Right kidney (tissue), 1 donor: ENCODE measurements at regions not wholly inside any gene's neighbourhood (a gene's known extent, or its start where the extent isn't known, plus 50 kb on each side); places are given as distances from the start of the nearest gene placed in this dataset.
"Not testable (repeated sequence)": the region's sequence is repeated elsewhere in the genome, so short reads cannot be mapped to it uniquely, and the experiment has no call there.

Experiments used
- DNase-seq: peaks from one replicate; pipeline ENCODE4 v3.0.0-alpha.2; 2016

GRCh38 chr6:139981066-139981624 is 606.7 kb upstream of the CITED2 start:
- no peak for DNase-seq

- DNase-seq, result not testable (repeated sequence)
Measured at GRCh38 chr6:139980631-139981030, 606.2 kb upstream of the CITED2 start.

- DNase-seq, result no peak
Measured at GRCh38 chr6:139979021-139979725, 604.7 kb upstream of the CITED2 start.

DNA sequence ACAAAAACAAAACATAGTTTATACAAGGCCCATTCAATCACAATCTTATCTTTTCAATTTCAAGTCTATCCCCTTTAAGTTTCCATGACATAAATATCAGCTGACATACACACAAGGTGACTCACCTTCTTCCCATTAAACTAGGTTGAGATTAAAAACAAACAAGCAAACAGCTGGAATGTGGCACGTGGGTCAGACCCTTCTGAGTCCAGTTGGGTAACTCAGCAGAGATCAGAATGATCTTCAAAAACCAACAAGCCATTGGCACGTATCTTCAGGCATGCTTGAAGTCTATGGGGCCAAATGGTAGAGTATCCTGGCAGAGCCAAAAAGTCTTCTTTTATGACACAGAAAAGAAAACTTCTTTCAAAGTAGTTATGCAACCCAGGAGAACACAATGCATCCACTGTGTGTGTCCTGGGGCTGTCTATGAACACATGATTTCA is 603.5 kb upstream of the CITED2 start:
- DNase-seq, result no peak

- DNase-seq, result no peak
Measured at GRCh38 chr6:139973669-139974344, 599.4 kb upstream of the CITED2 start.

GRCh38 chr6:139972116-139972515 is 597.7 kb upstream of the CITED2 start:
- DNase-seq, result no peak

- no peak for DNase-seq
Measured at GRCh38 chr6:139970591-139970991, 596.1 kb upstream of the CITED2 start.

DNA sequence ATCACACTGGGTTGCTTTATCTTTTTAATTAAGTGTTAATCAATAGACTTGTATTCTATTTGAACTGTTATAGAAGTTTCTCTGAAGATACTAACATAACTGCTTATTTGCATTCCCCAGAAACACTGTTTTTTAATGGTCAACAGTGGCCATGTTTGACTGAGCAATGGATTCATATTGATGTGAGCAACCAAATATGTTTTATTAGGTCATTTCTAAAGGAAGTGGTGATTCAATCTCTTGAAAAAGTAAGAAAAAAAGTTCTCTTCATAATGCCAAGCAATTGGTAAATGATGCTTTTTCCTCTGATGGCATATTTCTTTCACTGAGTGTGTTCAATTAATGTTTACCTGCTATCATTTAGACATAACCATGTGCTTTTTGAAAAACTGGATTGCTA is 593.0 kb upstream of the CITED2 start:
- DNase-seq, result no peak

DNA sequence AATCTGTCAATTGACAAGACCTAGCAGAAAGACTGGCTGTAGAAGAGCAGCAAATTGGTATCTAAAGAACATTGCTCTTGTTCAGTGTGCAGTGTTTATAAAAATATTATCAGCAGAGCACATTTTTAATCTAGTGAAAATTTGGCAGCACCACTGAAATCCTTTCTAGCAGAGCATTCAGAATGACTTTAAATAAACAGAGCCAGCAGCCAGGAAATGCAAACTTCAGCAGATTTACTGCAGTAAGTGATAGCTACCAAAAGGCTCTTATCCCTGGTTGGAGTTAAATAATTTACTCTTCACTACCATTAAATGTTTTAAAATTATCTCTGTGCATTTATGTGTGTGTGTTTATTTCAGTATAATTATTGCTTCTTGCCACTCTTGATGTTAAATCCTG is 590.9 kb upstream of the CITED2 start:
- no peak for DNase-seq

GRCh38 chr6:139964737-139965136 is 590.3 kb upstream of the CITED2 start:
- no peak for DNase-seq

DNA sequence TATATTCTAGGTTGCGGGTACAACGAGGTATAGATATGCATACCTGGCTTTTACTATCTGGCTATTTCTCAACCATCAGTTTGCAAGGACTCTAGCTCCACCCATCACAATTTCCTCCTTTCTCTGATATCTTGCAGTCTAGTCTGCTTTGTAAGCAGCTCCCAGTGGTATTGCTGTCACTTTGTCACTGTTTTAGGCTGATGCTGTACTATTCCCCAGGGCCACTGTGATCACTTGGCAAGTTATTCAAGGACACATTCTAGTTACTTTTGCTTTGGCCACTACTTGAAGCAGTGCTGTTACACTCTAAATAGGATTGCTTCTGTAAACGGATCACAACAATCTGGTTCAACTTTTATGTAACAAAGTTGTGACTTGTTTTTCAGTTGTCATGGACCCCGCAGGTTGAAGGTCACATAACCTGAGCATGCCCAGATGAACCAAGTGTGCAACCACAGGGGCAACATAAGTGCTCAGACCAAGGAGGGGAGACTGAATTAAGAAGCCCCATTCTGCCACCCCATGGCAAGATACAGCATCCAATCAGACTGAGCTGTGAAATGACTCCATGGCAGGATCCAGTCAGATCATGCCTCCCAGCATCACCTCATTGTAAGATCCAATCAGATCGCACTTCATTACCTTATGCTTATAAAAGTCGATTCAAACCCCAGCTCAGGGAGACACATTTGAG is 588.4 kb upstream of the CITED2 start:
- DNase-seq, result no peak

DNA sequence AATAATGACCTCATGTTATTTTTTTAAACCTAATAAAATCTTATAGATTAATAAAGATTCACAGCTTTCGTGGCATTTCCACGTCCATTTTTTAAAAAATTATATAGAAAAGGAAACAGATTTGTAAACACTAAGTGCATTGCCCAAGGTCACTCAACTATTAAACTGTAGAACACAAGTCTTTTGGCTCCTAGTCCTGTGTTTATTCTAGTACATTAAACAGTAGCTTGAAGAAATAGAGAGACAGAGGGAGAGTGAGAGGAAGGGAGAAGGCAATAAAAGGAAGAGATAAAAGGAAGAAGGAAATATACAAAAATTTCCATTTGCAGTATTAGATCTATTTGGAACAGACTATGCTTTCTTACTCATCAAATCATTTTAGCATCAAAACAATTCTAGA is 586.7 kb upstream of the CITED2 start:
- no peak for DNase-seq

DNA sequence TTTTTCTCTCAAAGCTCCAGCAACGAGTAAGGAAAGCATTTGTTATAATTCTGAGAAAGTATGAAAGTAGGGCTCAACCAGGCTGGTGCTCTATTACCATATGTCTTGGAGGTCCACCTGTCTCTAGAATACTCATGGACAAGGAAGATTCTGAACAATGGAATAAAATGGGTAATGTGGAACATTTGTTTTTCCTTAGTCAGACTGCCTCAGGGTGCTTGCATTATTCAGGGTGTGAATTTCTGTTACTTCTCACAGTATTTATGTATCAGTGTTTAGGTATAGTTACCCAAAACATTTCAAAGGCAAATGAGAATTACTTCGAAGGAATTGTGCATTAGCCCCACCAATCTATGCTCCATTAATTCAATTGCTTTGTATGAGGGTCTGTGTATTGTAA is 586.2 kb upstream of the CITED2 start:
- DNase-seq, result no peak

GRCh38 chr6:139955366-139956155 is 581.1 kb upstream of the CITED2 start:
- DNase-seq, result no peak

DNA sequence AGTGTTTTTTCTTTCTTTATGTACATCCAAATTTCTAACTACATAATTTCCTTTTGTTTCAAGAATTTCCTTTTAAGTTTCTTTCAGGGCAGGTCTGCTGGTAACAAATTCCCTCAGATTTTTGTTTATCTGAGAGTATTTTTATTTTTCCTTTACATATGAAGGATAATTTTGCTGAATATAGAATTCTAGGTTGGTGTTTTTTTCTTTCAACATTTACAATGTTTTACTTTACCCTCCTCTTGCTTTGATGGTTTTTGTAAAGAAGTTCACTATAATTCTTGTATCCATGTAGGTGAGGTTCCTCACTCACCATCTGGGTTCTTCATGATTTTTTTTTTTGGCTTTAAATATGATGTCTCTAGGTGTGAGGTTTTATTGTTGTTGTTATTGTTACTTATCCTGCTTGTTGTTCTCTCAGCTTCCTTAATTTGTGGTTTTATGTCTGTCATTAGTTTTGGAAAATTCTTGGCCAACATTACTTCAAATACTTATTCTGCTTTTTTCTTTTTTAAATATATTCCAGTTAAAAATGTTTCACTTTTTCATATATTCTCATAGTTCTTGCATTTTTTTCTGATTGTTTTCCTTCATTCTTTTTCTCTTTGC is 580.1 kb upstream of the CITED2 start:
- no peak for DNase-seq

- not testable (repeated sequence) for DNase-seq
Measured at GRCh38 chr6:139953780-139954179, 579.3 kb upstream of the CITED2 start.

DNA sequence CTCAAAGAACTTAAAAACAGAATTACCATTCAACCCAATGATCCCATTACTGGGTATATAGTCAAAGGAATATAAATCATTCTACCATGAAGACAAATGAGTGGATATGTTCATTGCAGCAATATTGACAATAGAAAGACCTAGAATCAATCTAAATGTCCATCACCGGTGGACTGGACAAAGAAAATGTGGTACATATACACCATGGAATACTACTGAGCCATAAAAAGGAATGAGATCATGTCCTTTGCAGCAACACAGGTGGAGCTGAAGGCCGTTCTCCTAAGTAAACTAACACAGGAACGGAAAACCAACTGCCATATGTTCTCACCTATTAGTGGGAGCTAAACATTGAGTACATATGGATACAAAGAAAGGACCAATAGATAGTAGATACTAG is 576.7 kb upstream of the CITED2 start:
- DNase-seq, result no peak

GRCh38 chr6:139944976-139945375 is 570.5 kb upstream of the CITED2 start:
- DNase-seq, result no peak

GRCh38 chr6:139944131-139944530 is 569.7 kb upstream of the CITED2 start:
- DNase-seq, result no peak

DNA sequence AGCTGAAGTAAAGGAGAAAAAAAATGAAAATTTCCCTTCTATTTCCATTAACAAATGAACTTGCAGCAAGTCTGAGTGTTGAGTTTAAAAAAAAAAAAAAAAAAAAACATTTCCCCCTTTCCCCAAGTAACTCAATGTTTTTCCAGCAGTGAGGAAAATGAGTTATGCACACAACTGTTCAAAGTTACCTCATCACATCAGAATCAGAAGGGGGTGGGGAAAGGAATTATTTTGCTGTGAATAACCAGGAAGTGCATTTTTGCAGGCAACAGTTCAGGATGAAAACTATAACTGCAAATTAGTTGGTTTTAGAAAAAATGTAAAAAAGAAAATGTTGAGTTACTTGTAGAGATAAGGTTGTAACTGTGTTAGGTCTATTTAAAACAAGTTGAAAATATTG is 568.9 kb upstream of the CITED2 start:
- no peak for DNase-seq

- DNase-seq, result no peak
Measured at GRCh38 chr6:139942331-139942730, 567.9 kb upstream of the CITED2 start.

DNA sequence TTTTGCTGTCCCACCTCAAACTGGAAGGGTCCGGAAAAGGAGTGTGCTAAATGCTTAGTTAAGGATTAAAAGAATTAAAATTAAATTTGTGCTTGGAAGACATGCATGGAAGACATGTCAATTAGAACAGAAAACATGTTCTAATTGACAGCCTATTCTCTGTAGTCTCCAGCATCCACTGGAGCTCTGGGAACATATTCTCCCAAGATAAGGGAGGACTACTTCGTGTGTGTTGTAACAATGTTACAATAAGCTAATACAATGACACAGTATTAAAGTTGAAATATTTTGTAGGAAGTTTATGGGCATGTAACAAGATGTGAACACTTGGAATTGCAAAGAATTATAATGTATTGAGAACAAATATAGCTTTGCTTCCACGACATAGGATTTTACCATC is 567.4 kb upstream of the CITED2 start:
- no peak for DNase-seq
